ENCODE measurements at regions not wholly inside any gene's neighbourhood (a gene's known extent, or its start where the extent isn't known, plus 50 kb on each side); places are given as distances from the start of the nearest gene placed in this dataset.
A peak's percentile ranks its signal among the peaks of the same experiment; 100 is the strongest.
"Not testable (repeated sequence)": the region's sequence is repeated elsewhere in the genome, so short reads cannot be mapped to it uniquely, and the experiment has no call there.

DNA sequence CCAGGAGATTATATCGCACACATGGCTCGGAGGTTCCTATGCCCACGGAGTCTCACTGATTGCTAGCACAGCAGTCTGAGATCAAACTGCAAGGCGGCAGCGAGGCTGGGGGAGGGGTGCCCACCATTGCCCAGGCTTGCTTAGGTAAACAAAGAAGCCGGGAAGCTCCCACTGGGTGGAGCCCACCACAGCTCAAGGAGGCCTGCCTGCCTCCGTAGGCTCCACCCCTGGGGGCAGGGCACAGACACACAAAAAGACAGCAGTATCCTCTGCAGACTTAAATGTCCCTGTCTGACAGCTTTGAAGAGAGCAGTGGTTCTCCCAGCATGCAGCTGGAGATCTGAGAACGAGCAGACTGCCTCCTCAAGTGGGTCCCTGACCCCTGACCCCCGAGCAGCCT, 112.0 kb upstream of the NDST3 start:
- DNase-seq (ENCODE audit: low read depth in 2 of 2), result not testable (repeated sequence)

GRCh38 chr4:117927823-117928222, 106.5 kb upstream of the NDST3 start:
- not testable (repeated sequence) for DNase-seq (ENCODE audit: low read depth in 2 of 2)

GRCh38 chr4:117941611-117942010, 92.7 kb upstream of the NDST3 start:
- DNase-seq (ENCODE audit: low read depth in 2 of 2), result no peak

DNA sequence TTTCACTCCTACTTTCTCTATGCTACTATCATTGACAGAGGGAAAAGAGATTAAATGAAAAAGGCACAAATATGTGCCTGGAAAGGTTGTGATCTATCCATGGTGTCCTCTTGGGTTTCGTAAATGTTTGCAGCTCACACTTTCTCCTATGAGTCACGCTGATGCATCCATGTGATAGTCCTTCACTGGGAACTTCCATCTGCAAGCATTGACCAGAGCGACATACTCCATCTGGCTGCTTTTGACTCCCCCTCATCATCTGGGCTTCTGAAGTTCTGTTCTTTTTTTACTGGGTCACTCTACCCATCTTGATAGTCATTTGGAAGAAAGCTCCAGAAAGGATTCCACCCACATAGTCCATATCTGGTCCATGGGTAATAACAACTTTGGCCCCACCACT, 84.7 kb upstream of the NDST3 start:
- no peak for DNase-seq (ENCODE audit: low read depth in 2 of 2)

GRCh38 chr4:117957571-117957970, 76.7 kb upstream of the NDST3 start:
- DNase-seq (ENCODE audit: low read depth in 2 of 2), result no peak

DNA sequence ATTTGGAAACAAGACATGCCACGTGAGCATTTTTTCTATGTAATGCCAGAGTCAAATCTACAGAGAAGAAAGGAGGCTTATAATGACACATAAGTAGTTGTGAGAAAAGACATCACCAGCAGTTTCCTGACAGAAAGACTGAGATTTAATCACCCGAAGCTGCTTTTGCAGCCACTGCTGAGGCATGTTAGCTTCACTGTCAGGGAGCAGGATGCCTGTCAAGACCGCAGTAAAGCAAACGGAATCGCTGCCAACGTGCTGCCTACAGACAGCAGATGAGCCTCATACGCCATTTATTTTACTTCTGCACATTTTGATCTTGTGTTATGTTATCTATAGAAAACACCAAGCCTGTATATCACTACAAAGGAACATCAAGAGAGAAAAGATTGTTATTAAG, 68.7 kb upstream of the NDST3 start:
- no peak for DNase-seq (ENCODE audit: low read depth in 2 of 2)

DNA sequence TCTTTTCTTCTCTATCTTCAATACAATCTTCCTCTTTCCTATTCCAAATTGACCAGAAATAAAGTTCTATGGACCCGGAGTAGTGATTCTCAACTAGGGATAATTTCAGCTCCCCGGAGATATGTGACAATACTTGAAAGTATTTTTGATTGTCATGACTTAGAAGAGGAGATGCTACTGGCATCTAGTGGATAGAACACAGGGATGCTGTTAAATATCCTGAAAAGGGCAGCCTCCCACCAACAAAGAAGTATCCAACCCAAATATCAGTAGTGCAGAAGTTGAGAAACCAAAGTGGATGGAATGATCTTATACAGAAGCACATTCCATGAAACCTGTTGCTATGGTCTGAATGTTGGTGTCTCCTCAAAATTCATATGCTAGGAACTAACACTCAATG, 65.7 kb upstream of the NDST3 start:
- DNase-seq (ENCODE audit: low read depth in 2 of 2), result no peak

DNA sequence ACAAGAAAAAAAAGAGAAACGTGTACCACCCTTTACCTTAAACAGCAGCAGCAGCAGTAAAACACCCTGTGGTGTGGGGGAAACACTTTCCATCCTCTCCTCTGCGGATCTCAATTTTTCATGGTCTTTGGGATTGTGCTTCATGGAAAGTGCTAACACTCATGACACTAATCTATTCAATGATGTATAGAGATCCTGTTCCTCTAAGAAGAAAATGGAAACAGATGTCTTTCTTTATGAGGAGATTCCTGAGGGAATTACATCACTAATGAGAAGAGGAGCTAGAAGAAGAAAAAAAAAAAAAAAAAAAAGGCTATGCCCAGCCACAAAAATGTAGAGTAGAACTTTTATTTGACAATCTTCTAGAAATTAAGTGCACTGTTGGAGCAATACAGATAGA, 62.9 kb upstream of the NDST3 start:
- DNase-seq (ENCODE audit: low read depth in 2 of 2), result peak; percentile 89 to 92

- peak in 1 of 2 experiments; percentile 19 for DNase-seq (ENCODE audit: low read depth in 2 of 2)
These were observed 50.5 kb upstream of the NDST3 start for GRCh38 chr4:117983541-117984365.

- DNase-seq (ENCODE audit: low read depth in 2 of 2), result no peak
These were observed 50.0 kb upstream of the NDST3 start for GRCh38 chr4:117984366-117984680.

All from fibroblast of skin of left biceps (primary cell).